Heart right ventricle (tissue), 16 donors: ENCODE measurements at regions not wholly inside any gene's neighbourhood (a gene's known extent, or its start where the extent isn't known, plus 50 kb on each side); places are given as distances from the start of the nearest gene placed in this dataset.

ENCODE experiments used
- ATAC-seq, 8 donors: fragments of 200-7000 bp; cut with Tn5 transposase; one replicate each; pipeline ENCODE4 v1.9.1; 2020; ENCODE audit warnings: mild to moderate bottlenecking in 8 of 8, moderate library complexity in 8 of 8, moderate number of reproducible peaks in 1 of 8
- DNase-seq, 2 donors: peaks; one replicate each; pipeline ENCODE4 v3.0.0-alpha.2; 2020
- H3K27ac ChIP-seq, 10 donors: fragments of 200-600 bp; sonication (generic) in 2 of 10; one replicate each; pipeline versions ENCODE4 v1.5.0 to v1.8.0; 2020 to 2022; ENCODE audit warnings: mild to moderate bottlenecking in 3 of 10
- H3K27me3 ChIP-seq, 7 donors: fragments of 200-600 bp; one replicate each; pipeline ENCODE4 v1.8.0; 2021 to 2022; ENCODE audit warnings: mild to moderate bottlenecking in 2 of 7
- H3K36me3 ChIP-seq, 9 donors: fragments of 200-600 bp; sonication (generic) in 1 of 9; one replicate each; pipeline versions ENCODE4 v1.5.0 to v1.8.0; 2020 to 2022; ENCODE audit warnings: mild to moderate bottlenecking in 2 of 9
- H3K4me1 ChIP-seq, 9 donors: fragments of 200-600 bp; sonication (generic) in 1 of 9; one replicate each; pipeline versions ENCODE4 v1.5.0 to v1.8.0; 2020 to 2022; ENCODE audit warnings: mild to moderate bottlenecking in 4 of 9
- H3K4me3 ChIP-seq, 10 donors: fragments of 200-600 bp; sonication (generic) in 2 of 10; one replicate each; pipeline versions ENCODE4 v1.5.0 to v1.8.0; 2020 to 2022; ENCODE audit warnings: mild to moderate bottlenecking in 7 of 10, moderate library complexity in 2 of 10
- H3K9me3 ChIP-seq, 11 donors: fragments of 200-600 bp in 10 of 11; sonication (generic) in 2 of 11; one replicate each; pipeline versions ENCODE4 v1.5.0 to v1.8.0; 2013 to 2022; ENCODE audit warnings: mild to moderate bottlenecking in 2 of 11, control low read depth in 1 of 11, moderate library complexity in 1 of 11
- WGBS, 2 donors: extraction: QIAGEN DNeasy Blood & Tissue Kit; methylation state at CpG; one replicate each; pipeline ENCODE4 v1.1.7; 2013; ENCODE audit warnings: inconsistent platforms in 1 of 2; 5-methylcytosine and 5-hydroxymethylcytosine counted together
- intact Hi-C, 10 donors: fragments of 100-400 bp; cut with DNase I; formaldehyde crosslinking; loops; one replicate each; pipeline versions ENCODE4 v1.11.1 to v1.14.2; 2022
- TF ChIP-seq, protein P1 (sequence below), 9 donors: fragments of 200-600 bp; sonication (generic) in 2 of 9; IDR thresholded peaks; one replicate each; pipeline versions ENCODE4 v1.5.0 to v1.8.0; 2021 to 2022; ENCODE audit warnings: antibody characterized with exemption in 9 of 9, mild to moderate bottlenecking in 5 of 9, moderate library complexity in 1 of 9
- donor health status: Arrhythmogenic right ventricular cardiomyopathy.
- donor health status: ischemic (EF 13 %, LVEDD 7.1; RV severe dilation, severe dysfunction).
- donor health status: healthy with polysubstance abuse.
- donor health status: DM: no; HTN: yes; CAD: no.
- donor health status: DM: no; HTN: no; CAD: no.
- donor health status: ischemic (EF 25% LVEDD 6.9; RV normal size, moderate dysfunction).
- donor health status: ischemic (EF 25% LVEDD 5.7; RV mildly dilated, moderate dysfunction).
- donor health status: healthy.
- donor health status: DM: yes; HTN: yes; CAD: no.
- donor health status: Ischemic cardiomyopathy.
- donor health status: ischemic (EF 35%, LVEDD 5.7; RV mildly dilated, moderate dysfunction).
- donor health status: nonischemic (EF 11% LVEDD 7.7; RV severe dilation, severe dysfunction).
- donor health status: DM: yes; HTN: yes; CAD: no.
- donor health status: PGD.
- donor health status: ischemic (EF 29% LVEDD 5.4; RV normal size, mild dysfunction).
- donor health status: nonischemic (EF 23%, LVEDD 6.1; RV moderate dilation, normal function).

- H3K27me3 ChIP-seq = no peaks in the 10 kb centered on the region
- ATAC-seq (peak in 1 of 8 donors; percentile 16), DNase-seq (no peak)
- WGBS, 2 donors = 58 to 63% methylated on average over 1 of the region's 1 CpG
- TF ChIP-seq, protein P1, sequence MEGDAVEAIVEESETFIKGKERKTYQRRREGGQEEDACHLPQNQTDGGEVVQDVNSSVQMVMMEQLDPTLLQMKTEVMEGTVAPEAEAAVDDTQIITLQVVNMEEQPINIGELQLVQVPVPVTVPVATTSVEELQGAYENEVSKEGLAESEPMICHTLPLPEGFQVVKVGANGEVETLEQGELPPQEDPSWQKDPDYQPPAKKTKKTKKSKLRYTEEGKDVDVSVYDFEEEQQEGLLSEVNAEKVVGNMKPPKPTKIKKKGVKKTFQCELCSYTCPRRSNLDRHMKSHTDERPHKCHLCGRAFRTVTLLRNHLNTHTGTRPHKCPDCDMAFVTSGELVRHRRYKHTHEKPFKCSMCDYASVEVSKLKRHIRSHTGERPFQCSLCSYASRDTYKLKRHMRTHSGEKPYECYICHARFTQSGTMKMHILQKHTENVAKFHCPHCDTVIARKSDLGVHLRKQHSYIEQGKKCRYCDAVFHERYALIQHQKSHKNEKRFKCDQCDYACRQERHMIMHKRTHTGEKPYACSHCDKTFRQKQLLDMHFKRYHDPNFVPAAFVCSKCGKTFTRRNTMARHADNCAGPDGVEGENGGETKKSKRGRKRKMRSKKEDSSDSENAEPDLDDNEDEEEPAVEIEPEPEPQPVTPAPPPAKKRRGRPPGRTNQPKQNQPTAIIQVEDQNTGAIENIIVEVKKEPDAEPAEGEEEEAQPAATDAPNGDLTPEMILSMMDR (IDR thresholded peaks at IDR 0.05) = no peak
- intact Hi-C loops = no loop called here
- H3K4me3 ChIP-seq = no peak overlapping the region
- H3K27ac ChIP-seq = no peak overlapping the region
- H3K36me3 ChIP-seq = no peaks in the 10 kb centered on the region
- H3K9me3 ChIP-seq = peaks cover 0 to 7% (median 0%) of the 10 kb centered on the region in 11 donors
- no peaks in the 10 kb centered on the region for H3K4me1 ChIP-seq
Measured at GRCh38 chr6:140548366-140548765, 1173.9 kb upstream of the CITED2 start.

DNA sequence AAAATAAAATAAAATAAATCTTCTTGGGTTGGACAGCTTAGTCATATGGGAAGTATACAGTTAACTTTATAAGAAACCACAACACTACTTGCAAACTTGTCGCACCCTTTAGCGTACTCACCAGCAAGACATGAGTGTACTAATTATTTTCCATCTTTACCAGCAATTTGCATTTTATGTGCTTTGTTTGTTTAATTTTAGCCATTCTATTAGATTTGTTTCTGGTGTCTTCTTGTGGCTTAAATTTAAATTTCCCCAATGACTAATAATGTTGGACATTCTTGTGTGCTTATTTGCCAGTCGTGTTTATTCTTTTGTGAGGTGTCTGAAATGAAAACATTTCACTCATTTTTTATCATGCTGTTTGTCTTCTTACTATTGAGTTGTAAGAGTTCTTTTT is 1172.2 kb upstream of the CITED2 start:
- no peaks in the 10 kb centered on the region for H3K36me3 ChIP-seq
- intact Hi-C loops = no loop called here
- no peak overlapping the region for H3K27ac ChIP-seq
- DNase-seq (no peak), ATAC-seq (no peak)
- H3K9me3 ChIP-seq = peaks cover 0 to 7% (median 0%) of the 10 kb centered on the region in 11 donors
- H3K4me1 ChIP-seq = no peaks in the 10 kb centered on the region
- H3K27me3 ChIP-seq = no peaks in the 10 kb centered on the region
- TF ChIP-seq, protein P1 (IDR thresholded peaks at IDR 0.05) = no peak
- WGBS, 2 donors = 77 to 94% methylated on average over 3 of the region's 3 CpGs
- H3K4me3 ChIP-seq = no peak overlapping the region

DNA sequence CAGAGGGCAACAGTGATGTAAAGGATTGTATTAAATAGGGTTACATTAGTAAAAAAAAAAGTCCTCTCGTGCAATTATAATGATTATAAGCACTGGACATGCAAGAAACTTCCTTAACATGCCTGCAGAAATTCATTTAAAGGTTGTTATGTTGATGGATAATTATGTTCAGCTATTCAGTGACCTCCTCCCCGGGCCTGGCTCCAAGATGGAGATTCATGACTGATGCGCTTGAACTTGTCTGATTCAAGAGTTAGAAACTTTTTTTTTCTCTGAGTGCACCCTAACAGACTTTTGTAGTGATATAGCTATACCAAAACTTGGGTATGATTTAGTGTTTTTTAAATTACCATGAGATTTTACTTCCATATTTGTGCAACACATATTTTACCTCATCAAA is 1170.0 kb upstream of the CITED2 start:
- no peak for ATAC-seq
- Histone ChIP-seq H3K4me1 (no peaks in the 10 kb centered on the region), H3K27me3 (no peaks in the 10 kb centered on the region), H3K27ac (no peak overlapping the region), H3K4me3 (no peak overlapping the region), H3K9me3 (no peaks in the 10 kb centered on the region), H3K36me3 (no peaks in the 10 kb centered on the region)
- TF ChIP-seq, protein P1 (IDR thresholded peaks at IDR 0.05) = no peak
- 94 to 96% methylated on average over 3 of the region's 3 CpGs for WGBS, 2 donors
- no peak for DNase-seq
- intact Hi-C loops = no loop called here

DNA sequence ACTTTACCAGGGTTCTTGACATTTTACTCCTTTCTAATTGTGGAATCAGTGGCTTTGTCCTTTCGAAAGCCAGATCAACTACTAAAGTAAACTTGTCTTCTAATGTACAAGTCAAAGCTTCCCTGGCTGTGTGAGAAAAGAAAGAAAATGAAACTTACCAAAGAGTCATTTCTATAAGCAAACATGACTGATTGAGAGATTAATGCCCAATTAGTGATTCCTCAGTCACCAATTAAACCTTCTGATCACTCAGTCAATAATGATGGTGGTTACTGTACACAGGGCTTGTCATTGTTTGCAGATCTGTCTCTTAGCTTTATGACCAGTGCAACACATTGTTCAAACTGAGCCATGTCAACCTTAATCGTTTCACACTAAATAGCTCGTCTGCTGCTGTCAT is 1168.4 kb upstream of the CITED2 start:
- WGBS, 2 donors = 90 to 96% methylated on average over 3 of the region's 3 CpGs
- ATAC-seq (no peak), DNase-seq (no peak)
- H3K27me3 ChIP-seq = no peaks in the 10 kb centered on the region
- H3K36me3 ChIP-seq = no peaks in the 10 kb centered on the region
- TF ChIP-seq, protein P1 (IDR thresholded peaks at IDR 0.05) = no peak
- no peaks in the 10 kb centered on the region for H3K9me3 ChIP-seq
- H3K4me1 ChIP-seq = peaks cover 0 to 11% (median 4%) of the 10 kb centered on the region in 9 donors
- intact Hi-C loops = no loop called here
- H3K4me3 ChIP-seq = no peak overlapping the region
- H3K27ac ChIP-seq = no peak overlapping the region
